GM10248 (cell line): ENCODE measurements at regions not wholly inside any gene's neighbourhood (a gene's known extent, or its start where the extent isn't known, plus 50 kb on each side); places are given as distances from the start of the nearest gene placed in this dataset.

Experiments
- CTCF ChIA-PET: fragments of 300-600 bp; sonication (Branson Sonifier 250); formaldehyde crosslinking; extraction: SDS; loops from one replicate; lab custom pipeline; 2021; ENCODE audit warnings: antibody characterized with exemption; lab: Yijun Ruan, JAX
- POLR2A ChIA-PET: fragments of 350-650 bp; sonication (Branson Sonifier 250); formaldehyde crosslinking; extraction: SDS; loops from one replicate; lab custom pipeline; 2020; ENCODE audit warnings: antibody characterized with exemption; lab: Yijun Ruan, JAX
- DNase-seq: peaks from one replicate; pipeline ENCODE4 v3.0.0; 2012; ENCODE audit errors: extremely low spot score
- CTCF ChIP-seq: IDR thresholded peaks from 2 replicates; pipeline ENCODE4 v1.5.1; 2012; ENCODE audit warnings: mild to moderate bottlenecking, low read depth; ENCODE audit errors: extremely low read depth, missing control alignments, control extremely low read depth

GRCh38 chr7:153939177-153939576, 113.0 kb upstream of the DPP6 start:
- ChIA-PET POLR2A (no interaction called here), CTCF (interaction anchor here (1.6 kb wide), 1 partner anchor 9 kb away, joined by 3 read pairs; no protein-coding TSS in a partner anchor)
- no peak for TF ChIP-seq CTCF
- no peak for DNase-seq

- no peak for TF ChIP-seq CTCF
- DNase-seq: no peak
- CTCF ChIA-PET: no interaction called here
- POLR2A ChIA-PET: no interaction called here
Observed at GRCh38 chr7:153939654-153940053, 112.5 kb upstream of the DPP6 start.

- CTCF ChIA-PET: interaction anchor here (0.7 to 1.3 kb wide), 2 partner anchors 10 to 950 kb away, joined by 3 read pairs; no protein-coding TSS in a partner anchor
Observed at GRCh38 chr7:153941061-153941460, 111.1 kb upstream of the DPP6 start.

GRCh38 chr7:153942036-153942435, 110.2 kb upstream of the DPP6 start:
- no peak for DNase-seq
- ChIA-PET CTCF (interaction anchor here (1.3 kb wide), 1 partner anchor 11 kb away, joined by 3 read pairs; no protein-coding TSS in a partner anchor), POLR2A (no interaction called here)
- TF ChIP-seq CTCF: no peak

More at GRCh38 chr7:153941061-153941460, 111.1 kb upstream of the DPP6 start:
- DNase-seq: no peak
- TF ChIP-seq CTCF: no peak
- POLR2A ChIA-PET: no interaction called here

- no peak for DNase-seq
- TF ChIP-seq CTCF: no peak
- CTCF ChIA-PET: no interaction called here
- POLR2A ChIA-PET: no interaction called here
Observed at GRCh38 chr7:153943457-153943856, 108.7 kb upstream of the DPP6 start.

GRCh38 chr7:153943861-153944260, 108.3 kb upstream of the DPP6 start:
- TF ChIP-seq CTCF: no peak
- ChIA-PET POLR2A (no interaction called here), CTCF (no interaction called here)
- no peak for DNase-seq
